KMS-11 (cell line): ENCODE measurements at regions not wholly inside any gene's neighbourhood (a gene's known extent, or its start where the extent isn't known, plus 50 kb on each side); places are given as distances from the start of the nearest gene placed in this dataset.

Source experiments
- H2AFZ ChIP-seq: fragments of 200-600 bp; sonication (generic); 2 replicates; pipeline ENCODE4 v1.6.1; 2016; ENCODE audit warnings: antibody characterized with exemption, mixed run types, low read depth
- H3K27ac ChIP-seq: fragments of 200-600 bp; sonication (generic); 2 replicates; pipeline ENCODE4 v1.6.1; 2016; ENCODE audit warnings: mild to moderate bottlenecking, mixed run types
- H3K27me3 ChIP-seq: fragments of 200-600 bp; sonication (generic); 2 replicates; pipeline ENCODE4 v1.6.1; 2017; ENCODE audit warnings: mild to moderate bottlenecking, low read depth, mixed run types, moderate library complexity; ENCODE audit not compliant: insufficient read depth
- H3K36me3 ChIP-seq: fragments of 200-600 bp; sonication (generic); 2 replicates; pipeline ENCODE4 v1.6.1; 2017; ENCODE audit warnings: mild to moderate bottlenecking, mixed run types; ENCODE audit not compliant: insufficient read depth
- H3K4me1 ChIP-seq: fragments of 200-600 bp; sonication (generic); 2 replicates; pipeline ENCODE4 v1.6.1; 2016; ENCODE audit warnings: mild to moderate bottlenecking, low read depth, mixed run types; ENCODE audit not compliant: poor library complexity, severe bottlenecking
- H3K4me2 ChIP-seq: fragments of 200-600 bp; sonication (generic); 2 replicates; pipeline ENCODE4 v1.7.0; 2016; ENCODE audit warnings: mild to moderate bottlenecking, mixed run types
- H3K4me3 ChIP-seq: fragments of 200-600 bp; sonication (generic); IDR thresholded peaks from 2 replicates; pipeline ENCODE4 v1.6.1; 2017; ENCODE audit warnings: low read depth, low read length, mixed read lengths; ENCODE audit not compliant: insufficient read depth
- H3K79me2 ChIP-seq: fragments of 200-600 bp; sonication (generic); 2 replicates; pipeline ENCODE4 v1.6.1; 2016; ENCODE audit warnings: low read depth, mixed run types; ENCODE audit not compliant: insufficient read depth
- H3K9ac ChIP-seq: fragments of 200-600 bp; sonication (generic); 2 replicates; pipeline ENCODE4 v1.6.1; 2016; ENCODE audit warnings: mild to moderate bottlenecking, mixed run types
- H4K20me1 ChIP-seq: fragments of 200-600 bp; sonication (generic); 2 replicates; pipeline ENCODE4 v1.6.1; 2016; ENCODE audit warnings: mild to moderate bottlenecking, mixed run types; ENCODE audit not compliant: insufficient read depth
- TF ChIP-seq, protein P1 (sequence below): fragments of 200-600 bp; sonication (generic); conservative IDR thresholded peaks from 2 replicates; pipeline ENCODE4 v1.6.1; 2017; ENCODE audit warnings: low read depth, mild to moderate bottlenecking, antibody characterized with exemption, low read length, moderate library complexity, mixed read lengths

GRCh38 chr1:101474039-101474665, 237.3 kb downstream of the S1PR1 start:
- Histone ChIP-seq H3K27ac (no peak overlapping the region), H3K27me3 (no peaks in the 10 kb centered on the region), H3K4me2 (no peak overlapping the region), H3K79me2 (no peaks in the 10 kb centered on the region), H3K4me1 (no peaks in the 10 kb centered on the region), H4K20me1 (no peaks in the 10 kb centered on the region), H3K36me3 (no peaks in the 10 kb centered on the region), H2AFZ (no peak overlapping the region), H3K4me3 (no peak overlapping the region), H3K9ac (no peak overlapping the region)
- TF ChIP-seq, protein P1, sequence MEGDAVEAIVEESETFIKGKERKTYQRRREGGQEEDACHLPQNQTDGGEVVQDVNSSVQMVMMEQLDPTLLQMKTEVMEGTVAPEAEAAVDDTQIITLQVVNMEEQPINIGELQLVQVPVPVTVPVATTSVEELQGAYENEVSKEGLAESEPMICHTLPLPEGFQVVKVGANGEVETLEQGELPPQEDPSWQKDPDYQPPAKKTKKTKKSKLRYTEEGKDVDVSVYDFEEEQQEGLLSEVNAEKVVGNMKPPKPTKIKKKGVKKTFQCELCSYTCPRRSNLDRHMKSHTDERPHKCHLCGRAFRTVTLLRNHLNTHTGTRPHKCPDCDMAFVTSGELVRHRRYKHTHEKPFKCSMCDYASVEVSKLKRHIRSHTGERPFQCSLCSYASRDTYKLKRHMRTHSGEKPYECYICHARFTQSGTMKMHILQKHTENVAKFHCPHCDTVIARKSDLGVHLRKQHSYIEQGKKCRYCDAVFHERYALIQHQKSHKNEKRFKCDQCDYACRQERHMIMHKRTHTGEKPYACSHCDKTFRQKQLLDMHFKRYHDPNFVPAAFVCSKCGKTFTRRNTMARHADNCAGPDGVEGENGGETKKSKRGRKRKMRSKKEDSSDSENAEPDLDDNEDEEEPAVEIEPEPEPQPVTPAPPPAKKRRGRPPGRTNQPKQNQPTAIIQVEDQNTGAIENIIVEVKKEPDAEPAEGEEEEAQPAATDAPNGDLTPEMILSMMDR = peak; percentile 56

DNA sequence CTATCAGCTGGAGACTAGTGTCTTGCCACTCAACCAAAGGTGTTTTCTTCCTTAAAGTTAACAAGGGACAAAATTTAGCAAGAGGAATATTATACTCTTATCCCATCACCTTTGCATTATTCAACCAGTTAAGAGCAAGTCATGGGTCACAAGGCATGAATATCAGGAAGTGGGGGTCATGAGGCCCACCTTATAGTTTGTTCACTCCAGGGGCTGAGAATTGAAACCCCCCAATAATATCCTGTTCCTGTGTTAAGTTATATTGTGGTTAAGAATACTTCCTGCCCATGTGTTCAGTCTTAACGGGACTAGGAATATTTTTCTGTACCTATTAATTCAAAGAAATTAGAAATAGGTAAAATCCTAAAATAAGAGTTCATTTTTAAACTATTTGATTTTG, 239.7 kb downstream of the S1PR1 start:
- TF ChIP-seq, protein P1 = no peak
- H3K4me2 ChIP-seq = no peak overlapping the region
- no peak overlapping the region for H3K9ac ChIP-seq
- H3K36me3 ChIP-seq = no peaks in the 10 kb centered on the region
- no peak overlapping the region for H2AFZ ChIP-seq
- H4K20me1 ChIP-seq = no peaks in the 10 kb centered on the region
- H3K27me3 ChIP-seq = no peaks in the 10 kb centered on the region
- no peaks in the 10 kb centered on the region for H3K79me2 ChIP-seq
- no peak overlapping the region for H3K27ac ChIP-seq
- H3K4me3 ChIP-seq = no peak overlapping the region
- no peaks in the 10 kb centered on the region for H3K4me1 ChIP-seq

DNA sequence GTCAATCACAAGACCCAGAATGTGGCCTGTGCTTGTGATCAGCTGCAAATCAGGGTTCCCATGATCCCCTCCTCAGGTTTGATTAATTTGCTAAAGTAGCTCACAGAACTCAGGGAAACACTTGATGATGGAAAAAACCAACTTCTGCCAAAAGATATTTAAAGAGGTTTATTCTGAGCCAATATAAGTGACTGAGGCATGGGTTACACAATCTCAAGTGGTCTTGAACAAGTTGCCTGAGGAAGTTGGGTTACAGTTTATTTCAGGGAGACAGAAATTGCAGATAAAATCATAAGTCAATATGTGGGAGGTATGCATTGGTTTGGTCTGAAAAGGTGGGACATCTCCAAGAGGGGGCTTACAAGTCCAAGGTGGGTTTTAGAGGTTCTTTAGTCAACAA, 243.1 kb downstream of the S1PR1 start:
- Histone ChIP-seq H3K4me3 (no peak overlapping the region), H3K4me1 (no peaks in the 10 kb centered on the region), H3K36me3 (no peaks in the 10 kb centered on the region), H3K27ac (no peak overlapping the region), H4K20me1 (no peaks in the 10 kb centered on the region), H3K27me3 (no peaks in the 10 kb centered on the region), H3K4me2 (no peak overlapping the region), H3K79me2 (no peaks in the 10 kb centered on the region), H2AFZ (no peak overlapping the region), H3K9ac (no peak overlapping the region)
- TF ChIP-seq, protein P1 = no peak

DNA sequence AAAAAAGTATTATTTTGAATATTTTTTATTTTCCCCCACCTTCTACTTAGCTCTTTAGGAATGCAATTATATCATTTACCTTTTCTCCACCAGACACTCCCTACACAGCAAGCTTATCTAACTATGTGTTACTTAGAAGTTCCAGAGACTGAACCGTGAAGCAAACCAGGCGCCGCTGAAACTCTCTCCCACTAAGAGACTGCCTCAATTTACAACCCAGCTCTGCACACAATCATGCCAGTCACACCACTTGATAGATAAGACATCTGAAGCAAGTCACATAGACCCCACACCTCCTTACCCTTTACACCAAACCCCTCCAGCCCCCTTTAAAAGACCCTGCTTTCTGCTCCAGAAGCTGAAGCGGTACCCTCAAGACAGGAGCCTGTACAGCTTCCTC, 245.5 kb downstream of the S1PR1 start:
- no peaks in the 10 kb centered on the region for H3K27me3 ChIP-seq
- H3K4me2 ChIP-seq = no peak overlapping the region
- H4K20me1 ChIP-seq = no peaks in the 10 kb centered on the region
- H3K4me1 ChIP-seq = no peaks in the 10 kb centered on the region
- TF ChIP-seq, protein P1 = no peak
- H3K4me3 ChIP-seq = no peak overlapping the region
- no peaks in the 10 kb centered on the region for H3K79me2 ChIP-seq
- H3K27ac ChIP-seq = no peak overlapping the region
- H3K9ac ChIP-seq = no peak overlapping the region
- H3K36me3 ChIP-seq = no peaks in the 10 kb centered on the region
- no peak overlapping the region for H2AFZ ChIP-seq
